ENCODE measurements at regions not wholly inside any gene's neighbourhood (a gene's known extent, or its start where the extent isn't known, plus 50 kb on each side); places are given as distances from the start of the nearest gene placed in this dataset.
A peak's percentile ranks its signal among the peaks of the same experiment; 100 is the strongest.
"Not testable (repeated sequence)": the region's sequence is repeated elsewhere in the genome, so short reads cannot be mapped to it uniquely, and the experiment has no call there.

DNA sequence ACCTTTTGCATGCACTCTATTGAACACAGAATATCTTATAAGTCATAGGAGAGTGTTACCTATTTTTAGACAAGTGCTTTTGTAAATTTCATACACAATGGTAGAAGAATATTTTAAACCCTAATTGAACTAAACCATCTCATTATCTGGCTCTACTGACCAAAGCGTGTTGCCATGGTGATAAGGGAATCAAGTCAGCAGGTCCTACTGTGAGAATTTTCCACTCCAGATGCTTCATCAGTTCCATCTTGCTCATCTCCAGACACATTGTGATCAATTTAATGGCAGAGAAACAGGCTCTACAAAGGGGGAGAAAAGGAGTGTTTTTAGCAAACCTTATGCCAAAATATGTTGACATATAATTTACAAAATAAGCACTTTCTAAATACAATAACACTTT is 621.9 kb upstream of the GHITM start:
- DNase-seq (ENCODE audit: low read depth), result no peak

DNA sequence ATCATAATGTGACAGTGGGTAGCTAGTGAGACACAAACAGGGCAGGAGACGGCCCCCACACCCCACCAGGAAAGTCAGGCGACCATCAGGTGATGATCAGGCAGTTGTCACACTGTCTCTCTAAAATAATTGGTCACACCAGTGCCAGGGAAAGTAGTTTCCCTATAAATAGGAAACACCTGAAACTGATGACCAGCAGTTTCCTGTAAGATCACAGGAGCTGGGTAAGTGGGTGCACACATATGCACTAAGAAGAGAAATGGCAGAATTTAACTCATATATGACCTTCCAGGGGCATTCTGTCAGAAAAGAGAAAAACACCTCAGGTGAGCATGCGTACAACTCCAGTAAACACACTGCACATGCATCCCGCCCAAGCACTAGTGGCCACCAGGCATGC is 620.5 kb upstream of the GHITM start:
- DNase-seq (ENCODE audit: low read depth), result no peak

DNA sequence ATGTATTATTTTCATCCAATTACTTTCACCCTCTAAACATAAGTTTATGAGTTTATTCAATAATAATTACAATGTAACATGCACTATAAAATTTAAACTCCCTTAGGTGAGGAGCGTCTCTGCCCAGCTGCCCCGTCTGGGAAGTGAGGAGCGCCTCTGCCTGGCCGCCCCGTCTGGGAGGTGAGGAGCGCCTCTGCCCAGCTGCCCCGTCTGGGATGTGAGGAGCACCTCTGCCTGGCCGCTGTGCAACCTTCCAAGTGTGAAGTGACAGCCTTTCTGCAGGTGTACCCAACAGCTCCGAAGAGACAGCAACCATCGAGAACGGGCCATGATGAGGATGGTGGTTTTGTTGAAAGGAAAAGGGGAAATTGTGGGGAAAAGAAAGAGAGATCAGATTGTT is 618.9 kb upstream of the GHITM start:
- DNase-seq (ENCODE audit: low read depth), result not testable (repeated sequence)

DNA sequence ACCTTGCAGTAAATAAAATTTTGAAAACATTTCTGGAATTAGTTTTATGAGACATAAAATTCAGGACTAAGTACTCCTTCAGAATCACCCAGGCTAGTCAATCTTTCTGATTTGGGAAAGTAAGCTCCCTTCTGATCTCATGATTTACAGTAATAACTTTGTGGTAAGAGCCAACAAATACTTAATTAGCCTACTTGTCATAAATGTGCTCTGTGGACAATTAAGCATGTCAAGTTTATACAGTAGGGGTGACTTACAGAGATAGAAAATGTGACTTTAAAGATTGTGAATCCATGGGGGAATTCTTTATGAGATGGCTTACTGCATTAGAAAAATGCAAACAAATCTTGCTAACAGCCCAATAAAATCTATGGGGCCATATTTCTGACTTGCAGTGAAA is 616.9 kb upstream of the GHITM start:
- DNase-seq (ENCODE audit: low read depth), result no peak

DNA sequence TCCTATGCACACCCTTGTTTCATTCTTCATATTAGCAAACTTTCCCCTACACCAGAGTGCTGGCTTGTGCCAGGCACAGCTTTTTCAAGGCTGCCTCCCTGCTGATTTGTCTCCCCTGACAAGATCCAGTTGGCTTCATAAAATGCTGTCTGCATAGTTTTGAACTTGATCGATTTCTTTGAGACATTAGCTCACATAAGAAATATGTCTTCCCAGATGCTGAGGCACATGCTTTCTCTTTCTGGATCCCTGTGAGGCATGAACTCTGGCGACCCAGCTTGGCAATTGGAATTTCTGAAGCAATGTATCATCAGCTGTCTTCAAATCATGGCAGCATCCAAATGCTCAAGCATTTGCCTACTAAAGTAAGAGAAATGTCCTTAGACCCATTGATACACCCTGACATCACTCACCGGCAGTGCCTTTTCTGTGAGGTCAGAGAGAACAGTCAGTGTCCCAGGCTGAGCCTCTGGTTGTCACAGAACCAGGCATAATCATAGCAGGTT is 616.4 kb upstream of the GHITM start:
- peak; percentile 38 for DNase-seq (ENCODE audit: low read depth)

DNA sequence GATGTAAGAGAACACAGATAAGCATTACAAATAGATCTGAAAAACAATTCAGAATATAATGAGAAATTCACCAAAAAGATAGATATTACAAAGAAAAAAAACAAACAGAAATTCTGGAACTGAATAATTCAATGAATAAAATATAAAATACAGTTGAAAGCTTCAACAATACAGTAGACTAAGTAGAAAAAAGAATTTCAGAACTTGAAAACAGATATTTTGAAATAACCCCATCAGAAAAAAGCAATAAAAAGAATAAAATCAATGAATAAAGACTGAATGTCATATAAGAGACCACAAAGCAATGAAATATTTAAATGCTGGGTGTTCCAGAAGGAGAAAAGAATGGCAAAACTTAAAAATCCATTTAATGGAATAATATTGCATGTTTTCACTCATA is 611.4 kb upstream of the GHITM start:
- DNase-seq (ENCODE audit: low read depth), result no peak

DNA sequence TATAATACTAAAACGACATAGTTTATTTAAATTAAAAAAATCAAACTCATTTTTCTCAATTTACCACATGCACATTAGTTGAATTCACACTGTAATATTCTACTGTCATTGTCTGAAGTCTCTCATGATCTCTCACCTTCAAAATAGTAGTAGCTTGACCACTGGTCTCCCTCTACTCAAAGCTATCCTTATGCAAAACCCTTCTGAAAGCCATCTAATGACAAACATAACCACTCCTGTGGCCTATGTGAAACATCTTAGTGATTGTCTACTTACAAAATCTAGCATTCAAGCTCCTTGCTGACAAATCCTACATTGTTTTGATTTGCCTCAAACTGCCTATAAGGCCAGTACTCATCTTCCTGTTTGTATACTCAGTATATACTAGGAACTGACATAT is 606.0 kb upstream of the GHITM start:
- no peak for DNase-seq (ENCODE audit: low read depth)

DNA sequence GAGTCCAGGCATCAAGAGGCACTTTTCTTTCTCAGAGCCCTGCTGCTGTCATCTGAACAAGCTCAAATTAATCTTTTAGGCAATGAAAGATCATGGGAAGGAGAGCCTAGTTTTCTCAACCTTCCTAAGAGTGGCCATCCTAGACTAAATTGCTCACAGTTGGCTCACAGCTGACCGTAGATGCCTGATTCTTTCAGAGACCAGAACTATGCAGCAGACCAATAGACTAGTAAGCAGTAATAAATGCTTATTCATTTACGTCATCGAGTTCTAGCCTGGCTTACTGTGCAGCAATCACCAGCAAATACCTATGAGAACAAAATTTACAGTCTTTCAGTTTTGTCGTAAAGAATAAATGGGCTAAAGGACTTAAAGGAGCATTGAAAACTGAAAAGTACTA is 602.9 kb upstream of the GHITM start:
- no peak for DNase-seq (ENCODE audit: low read depth)

DNA sequence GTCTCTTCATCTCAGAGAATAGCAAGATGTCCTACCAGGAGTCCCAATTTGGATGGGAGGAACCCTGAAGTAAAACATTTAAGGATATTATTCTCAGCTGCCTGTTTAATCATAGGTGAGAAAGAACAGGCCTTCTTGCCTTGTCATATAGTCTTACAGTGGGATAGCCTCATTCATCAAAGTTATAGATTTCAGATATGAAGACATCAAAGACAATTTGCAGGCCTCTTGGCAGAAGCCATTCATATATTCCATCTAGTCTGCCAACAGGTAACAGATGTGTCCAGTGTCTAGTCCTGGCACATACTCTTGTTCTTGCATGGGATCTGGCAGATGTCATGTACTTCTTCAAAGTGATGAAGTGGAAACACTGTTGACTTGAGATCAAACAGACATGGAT is 601.3 kb upstream of the GHITM start:
- DNase-seq (ENCODE audit: low read depth), result no peak

DNA sequence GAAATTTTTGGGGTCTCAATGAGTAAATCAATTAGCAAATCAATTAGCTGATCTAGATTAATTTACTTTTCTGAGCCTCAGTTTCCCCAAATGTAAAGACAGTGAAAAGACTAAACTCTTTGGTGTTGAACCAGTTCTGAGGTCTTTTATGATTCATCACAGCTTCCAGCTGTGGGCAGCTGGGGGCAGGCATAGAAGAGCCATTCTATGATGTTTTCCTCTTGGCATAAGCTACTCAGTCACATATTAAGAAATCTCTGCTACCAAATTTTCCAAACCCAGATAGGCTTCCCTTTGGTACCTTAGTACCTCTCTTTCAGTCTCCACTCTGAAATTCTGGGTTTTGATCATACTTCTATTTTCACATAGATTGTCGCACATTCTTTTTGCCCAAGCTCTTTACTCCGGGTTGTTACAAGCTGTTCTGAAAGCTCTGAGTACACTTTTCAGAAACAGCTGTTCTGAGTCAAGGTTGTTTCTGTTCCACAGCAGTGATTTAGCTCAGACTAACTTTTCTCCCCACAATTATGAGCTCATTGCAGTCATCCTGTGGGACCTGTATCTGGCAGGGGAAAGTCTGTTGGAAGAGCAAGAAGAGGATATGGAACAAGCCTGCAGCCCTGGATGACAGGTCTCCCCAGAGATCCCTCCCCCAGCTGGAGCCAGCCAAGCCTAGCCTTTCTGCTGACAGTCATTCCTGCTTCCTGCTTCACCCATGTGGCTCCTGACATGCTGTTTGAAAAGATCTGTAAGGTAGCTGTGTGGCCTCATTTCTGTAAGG is 599.6 kb upstream of the GHITM start:
- no peak for DNase-seq (ENCODE audit: low read depth)

DNA sequence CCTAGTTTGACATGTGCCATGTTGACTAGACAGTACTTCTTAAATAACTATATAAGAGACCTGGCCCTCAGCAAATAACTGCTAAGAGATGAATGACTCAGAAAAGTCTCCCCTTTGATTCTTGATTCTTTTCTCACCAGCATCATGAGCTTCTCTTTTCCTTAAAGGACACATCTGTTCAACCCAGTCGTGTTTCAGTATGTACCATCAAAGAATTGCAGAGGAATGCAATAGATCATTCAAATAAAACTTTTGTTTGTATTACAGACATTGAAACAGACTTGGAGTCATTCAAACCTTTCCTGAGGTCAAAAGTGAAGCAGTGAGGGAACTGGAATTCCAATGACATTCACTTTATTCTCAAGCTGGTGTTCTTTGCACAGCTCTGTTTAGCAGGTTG is 598.3 kb upstream of the GHITM start:
- DNase-seq (ENCODE audit: low read depth), result no peak

DNA sequence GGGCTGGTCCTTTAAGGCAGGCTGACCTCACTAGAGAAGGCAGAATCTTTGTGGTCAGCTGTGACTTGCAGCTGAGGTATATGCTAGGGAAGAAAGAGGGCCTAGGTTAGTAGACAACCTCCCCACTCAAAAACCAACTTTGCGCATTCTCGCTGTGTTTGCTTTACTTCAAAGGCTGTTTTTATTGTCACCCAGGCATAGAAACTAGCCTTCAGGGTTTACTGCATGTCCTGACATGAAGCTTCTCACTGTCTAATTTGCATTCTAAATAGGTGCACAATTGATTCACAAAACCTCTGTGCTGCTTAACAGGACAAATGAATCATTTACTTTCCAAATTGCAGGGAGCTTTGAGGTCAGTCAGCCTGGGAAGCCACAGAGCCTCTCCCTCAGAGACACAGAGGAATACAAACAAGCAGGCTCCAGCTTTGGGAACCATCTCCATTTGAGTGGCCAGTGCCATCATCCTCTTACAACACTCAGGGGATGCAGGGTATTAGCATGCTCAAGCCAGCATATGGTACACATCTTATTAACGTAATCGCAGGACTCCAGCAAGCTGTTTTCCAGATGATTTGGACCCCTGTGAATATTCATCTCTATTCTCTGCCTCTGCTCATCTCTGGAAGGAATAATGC is 596.4 kb upstream of the GHITM start:
- no peak for DNase-seq (ENCODE audit: low read depth)

DNA sequence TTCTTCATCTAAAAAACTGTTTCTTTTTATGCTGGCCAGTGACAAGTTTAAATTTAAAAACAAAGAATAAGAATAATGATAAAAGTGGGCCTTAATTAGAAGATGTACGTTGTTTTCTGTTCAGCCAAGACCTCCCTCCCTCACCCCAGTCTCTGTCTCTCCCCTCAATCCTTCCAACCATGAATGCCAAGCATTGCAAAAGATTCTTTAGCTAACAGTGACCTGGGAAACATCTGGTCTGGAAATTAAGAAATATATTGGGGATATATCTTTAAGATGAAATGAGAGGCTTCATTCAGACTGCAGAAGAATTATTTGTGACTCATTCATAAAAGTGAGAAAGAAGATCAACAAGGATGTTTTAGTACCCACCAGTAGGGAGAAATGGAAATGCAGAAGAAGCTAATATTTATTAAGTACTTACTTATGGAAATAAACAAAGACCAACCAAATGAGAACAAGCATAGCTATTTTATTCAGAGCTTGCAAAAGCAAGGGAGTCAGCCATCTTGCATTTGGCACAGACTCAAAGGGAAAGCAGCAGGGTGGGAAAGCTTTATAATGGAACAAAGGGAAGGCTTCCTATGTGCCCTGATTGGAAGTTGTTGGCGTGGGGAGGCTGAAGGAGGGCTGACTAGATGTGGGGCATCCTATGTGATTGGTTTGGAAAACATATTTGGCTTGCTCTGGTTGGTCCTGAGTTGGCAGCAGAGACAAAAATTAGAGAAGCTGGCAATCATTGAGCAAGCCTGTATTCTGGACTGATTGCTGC is 595.4 kb upstream of the GHITM start:
- DNase-seq (ENCODE audit: low read depth), result no peak

DNA sequence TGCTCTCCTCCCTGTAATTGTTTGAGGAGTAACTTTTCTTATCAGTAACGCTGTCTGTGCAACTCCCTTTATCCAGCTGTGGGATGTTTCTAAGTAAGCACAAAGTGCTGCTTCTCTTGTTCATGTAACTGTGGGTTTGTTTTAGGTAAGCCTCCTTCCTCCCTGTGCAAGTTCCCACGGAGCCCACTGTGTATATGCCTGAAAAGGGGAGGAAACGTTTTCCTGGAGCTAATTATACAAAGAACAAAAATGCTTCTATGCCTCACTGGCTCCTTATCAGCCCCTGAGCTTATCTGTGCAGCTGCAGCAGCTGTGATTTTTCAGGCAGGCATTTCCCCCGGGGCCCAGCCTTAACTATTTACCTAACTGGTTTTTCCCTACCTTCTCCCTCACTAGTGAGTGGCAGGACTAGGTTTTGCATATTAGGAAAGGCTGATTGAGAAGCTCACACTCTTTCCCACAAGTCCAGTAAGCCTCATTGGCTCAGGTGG is 593.4 kb upstream of the GHITM start:
- DNase-seq (ENCODE audit: low read depth), result no peak

DNA sequence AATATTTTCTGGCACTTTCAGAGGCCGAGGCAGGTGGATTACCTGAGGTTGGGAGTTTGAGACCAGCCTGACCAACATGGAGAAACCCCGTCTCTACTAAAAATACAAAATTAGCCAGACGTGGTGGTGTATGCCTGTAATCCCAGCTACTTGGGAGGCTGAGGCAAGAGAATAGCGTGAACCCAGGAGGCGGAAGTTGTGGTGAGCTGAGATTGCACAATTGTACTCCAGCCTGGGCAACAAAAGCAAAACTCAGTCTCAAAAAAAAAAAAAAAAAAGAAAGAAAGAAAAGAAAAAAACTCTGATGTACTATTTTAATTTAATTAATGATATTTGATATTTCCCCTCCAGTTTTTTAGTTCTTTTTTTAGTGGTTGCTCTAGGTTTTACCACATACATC is 588.1 kb upstream of the GHITM start:
- not testable (repeated sequence) for DNase-seq (ENCODE audit: low read depth)

DNA sequence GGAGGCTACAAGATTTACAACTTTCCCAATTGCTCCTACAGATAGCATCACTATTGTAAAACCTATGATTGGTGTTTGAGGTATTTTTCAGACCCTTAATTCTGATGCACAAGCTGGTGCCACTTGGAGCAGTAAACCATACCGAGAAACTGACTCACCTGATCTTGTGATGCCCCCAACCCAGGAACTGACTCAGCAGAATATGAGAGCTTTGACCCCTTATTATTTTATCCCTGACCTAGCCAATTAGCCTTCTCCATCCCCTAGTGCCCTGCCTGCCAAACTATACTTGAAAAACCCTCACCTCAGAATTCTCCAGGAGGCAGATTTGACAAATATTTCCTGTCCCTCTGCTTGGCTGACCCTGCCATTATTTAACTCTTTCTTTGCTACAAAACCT is 585.9 kb upstream of the GHITM start:
- no peak for DNase-seq (ENCODE audit: low read depth)

DNA sequence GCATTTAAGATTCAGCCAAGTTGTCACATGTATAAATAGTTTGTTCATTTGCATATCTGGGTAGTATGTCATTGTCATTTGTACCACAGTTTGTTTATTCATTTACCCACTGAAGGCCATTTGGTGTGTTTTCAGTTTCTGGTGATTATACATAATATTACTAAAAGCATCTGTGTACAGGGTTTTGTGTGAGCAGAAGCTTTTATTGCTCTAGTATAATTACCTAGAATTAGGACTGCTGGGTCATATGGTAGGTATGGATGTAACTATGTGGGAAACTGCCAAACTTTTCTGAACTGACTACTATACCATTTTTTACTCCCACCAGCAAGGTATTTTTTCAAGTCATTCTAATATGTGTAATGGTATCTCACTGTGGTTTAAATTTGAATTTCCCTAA is 584.0 kb upstream of the GHITM start:
- no peak for DNase-seq (ENCODE audit: low read depth)

DNA sequence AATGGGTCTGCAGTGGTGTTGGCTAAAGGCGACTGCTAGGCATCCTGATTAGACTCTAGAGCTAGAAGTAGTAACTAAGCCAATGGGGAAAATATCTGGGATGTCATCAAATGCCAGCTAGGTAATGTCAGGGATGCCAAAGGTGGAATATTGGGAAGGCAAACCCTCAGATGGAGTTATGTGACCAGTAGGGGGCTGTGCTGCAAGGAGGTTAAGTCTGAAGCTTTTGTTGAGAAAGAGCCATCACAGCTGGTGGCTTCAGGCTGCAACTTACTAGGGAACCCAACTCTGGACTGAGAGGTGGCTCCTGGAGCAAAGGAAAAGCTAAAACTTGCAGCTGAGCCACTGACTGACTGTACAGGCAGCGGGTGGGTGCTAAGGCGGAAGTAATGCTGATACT is 576.9 kb upstream of the GHITM start:
- no peak for DNase-seq (ENCODE audit: low read depth)

DNA sequence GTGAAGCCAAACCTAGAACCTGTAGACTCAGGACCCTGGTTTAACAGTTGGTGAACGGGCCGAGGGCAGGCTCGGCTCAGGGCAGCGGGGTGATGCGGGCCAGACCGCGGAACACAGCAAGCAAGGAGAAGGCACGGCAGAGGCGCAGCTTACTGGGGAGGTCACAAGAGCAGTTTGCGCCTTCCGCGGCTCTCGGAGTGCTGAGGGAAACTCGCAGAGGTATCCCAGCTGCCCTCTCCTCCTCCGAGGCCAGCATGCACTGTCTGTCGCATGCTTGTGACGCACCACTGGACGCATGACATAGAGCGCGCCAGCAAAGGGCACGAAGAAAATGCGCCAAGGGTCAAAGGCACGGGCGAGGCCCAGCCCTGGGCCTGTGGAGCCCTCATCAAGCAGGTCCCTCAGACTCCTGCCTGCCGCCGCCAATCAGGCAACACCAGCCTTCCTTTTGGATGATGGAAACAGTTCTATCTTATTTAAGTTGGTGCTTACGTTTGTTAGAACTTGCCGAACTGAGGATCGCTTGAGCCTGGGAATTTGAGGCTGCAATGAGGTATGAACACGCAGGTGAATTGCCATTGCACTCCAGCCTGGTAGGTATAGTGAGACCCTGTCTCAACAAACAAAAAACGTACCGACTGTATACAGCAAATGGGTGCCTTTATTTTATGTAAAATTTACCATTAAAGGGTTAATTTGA is 574.3 kb upstream of the GHITM start:
- no peak for DNase-seq (ENCODE audit: low read depth)

DNA sequence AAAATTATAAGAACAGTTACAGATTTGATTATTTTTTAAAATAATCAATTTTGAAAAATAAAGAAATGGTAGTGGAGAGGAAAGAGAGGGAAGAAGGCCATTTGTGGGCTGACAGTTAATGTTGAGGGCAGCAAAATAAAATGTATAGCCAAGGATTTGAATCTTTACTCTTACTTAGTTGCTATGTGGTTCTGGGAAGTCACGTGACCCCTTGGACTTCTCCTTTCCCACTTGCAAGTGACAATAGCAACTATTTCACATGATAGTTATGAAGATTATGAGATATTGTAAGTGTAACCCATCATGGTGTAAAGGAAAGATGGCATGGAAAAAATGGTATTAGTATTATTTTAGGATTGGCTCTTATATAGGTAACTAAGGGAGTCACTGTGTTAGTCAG is 567.3 kb upstream of the GHITM start:
- DNase-seq (ENCODE audit: low read depth), result no peak

DNA sequence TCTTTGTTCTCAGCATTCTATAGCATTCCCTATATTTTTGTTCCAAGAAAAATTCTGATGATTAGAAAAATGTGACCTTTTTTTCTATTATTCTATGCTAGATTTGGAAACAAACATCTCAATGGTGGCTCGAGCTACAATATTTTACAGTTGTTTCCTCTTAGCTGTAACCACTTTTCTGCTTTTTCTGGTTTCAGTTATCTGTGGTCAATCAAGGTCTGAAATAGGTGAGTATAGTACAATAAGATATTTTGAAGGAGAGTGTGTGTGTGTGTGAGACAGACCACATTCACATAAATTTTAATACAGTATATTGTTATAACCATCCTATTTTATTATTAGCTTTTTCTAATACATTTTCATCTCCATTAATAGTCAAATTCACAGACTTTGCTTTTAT is 564.5 kb upstream of the GHITM start:
- no peak for DNase-seq (ENCODE audit: low read depth)

DNA sequence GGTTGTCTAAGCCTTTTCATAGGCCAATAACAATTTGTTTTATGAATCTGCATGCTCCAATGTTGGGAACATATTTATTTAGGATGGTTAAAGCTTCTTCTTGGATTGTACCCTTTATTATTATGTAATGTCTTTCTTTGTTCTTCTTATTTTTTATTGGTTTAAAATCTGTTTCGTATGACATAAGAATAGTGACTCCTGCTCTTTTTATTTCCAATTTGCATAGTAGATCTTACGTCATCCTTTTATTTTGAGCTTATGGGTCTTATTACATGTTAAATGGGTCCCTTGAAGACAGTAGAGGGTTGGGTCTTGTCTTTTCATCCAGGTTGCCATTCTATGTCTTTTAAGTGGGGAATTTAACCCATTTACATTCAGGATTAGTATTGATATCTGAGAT is 561.9 kb upstream of the GHITM start:
- no peak for DNase-seq (ENCODE audit: low read depth)
